ENCODE measurements at regions not wholly inside any gene's neighbourhood (a gene's known extent, or its start where the extent isn't known, plus 50 kb on each side); places are given as distances from the start of the nearest gene placed in this dataset.

DNA sequence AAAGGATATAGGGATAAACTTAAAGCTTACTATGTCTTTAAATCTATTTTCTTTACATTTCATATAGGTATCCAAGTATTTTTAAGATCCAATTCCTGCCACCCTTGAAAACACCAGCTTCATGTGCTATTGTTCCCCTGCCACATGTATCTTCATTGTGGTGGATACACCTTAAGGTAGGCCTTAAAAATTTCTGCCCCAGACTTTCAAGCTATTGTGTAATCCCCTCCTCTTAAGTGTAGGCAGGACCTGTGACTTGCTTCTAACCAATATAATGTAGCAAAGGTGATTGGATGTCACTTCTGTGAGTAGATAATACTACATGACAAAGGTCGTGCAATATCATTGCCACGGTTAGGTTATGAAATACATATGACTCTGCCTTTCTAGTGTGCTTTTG, 119.5 kb downstream of the RAD51AP2 start:
- TF ChIP-seq CHD2 (IDR thresholded peaks at IDR 0.05; ENCODE audit: borderline replicate concordance, low read depth, low read length) = no peak
- TF ChIP-seq SIX5 (IDR thresholded peaks at IDR 0.05; ENCODE audit: low read depth, low read length, severe bottlenecking) = no peak
- TF ChIP-seq, protein P1, sequence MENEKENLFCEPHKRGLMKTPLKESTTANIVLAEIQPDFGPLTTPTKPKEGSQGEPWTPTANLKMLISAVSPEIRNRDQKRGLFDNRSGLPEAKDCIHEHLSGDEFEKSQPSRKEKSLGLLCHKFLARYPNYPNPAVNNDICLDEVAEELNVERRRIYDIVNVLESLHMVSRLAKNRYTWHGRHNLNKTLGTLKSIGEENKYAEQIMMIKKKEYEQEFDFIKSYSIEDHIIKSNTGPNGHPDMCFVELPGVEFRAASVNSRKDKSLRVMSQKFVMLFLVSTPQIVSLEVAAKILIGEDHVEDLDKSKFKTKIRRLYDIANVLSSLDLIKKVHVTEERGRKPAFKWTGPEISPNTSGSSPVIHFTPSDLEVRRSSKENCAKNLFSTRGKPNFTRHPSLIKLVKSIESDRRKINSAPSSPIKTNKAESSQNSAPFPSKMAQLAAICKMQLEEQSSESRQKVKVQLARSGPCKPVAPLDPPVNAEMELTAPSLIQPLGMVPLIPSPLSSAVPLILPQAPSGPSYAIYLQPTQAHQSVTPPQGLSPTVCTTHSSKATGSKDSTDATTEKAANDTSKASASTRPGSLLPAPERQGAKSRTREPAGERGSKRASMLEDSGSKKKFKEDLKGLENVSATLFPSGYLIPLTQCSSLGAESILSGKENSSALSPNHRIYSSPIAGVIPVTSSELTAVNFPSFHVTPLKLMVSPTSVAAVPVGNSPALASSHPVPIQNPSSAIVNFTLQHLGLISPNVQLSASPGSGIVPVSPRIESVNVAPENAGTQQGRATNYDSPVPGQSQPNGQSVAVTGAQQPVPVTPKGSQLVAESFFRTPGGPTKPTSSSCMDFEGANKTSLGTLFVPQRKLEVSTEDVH (IDR thresholded peaks at IDR 0.05; ENCODE audit: low read depth, partially characterized antibody) = no peak
- no peak for TF ChIP-seq RAD21 (IDR thresholded peaks at IDR 0.05; ENCODE audit: insufficient read depth, low read depth, low read length)
- TF ChIP-seq EZH2 (IDR thresholded peaks at IDR 0.05; ENCODE audit: borderline replicate concordance, control insufficient read depth, low read depth, low read length) = no peak
- TF ChIP-seq HCFC1 (IDR thresholded peaks at IDR 0.05; ENCODE audit: low read length) = no peak
- TF ChIP-seq POLR2AphosphoS5 (IDR thresholded peaks at IDR 0.05; ENCODE audit: low read length) = no peak
- no peak for TF ChIP-seq STAT1 (conservative IDR thresholded peaks at IDR 0.05)
- no peak for TF ChIP-seq HDAC2 (IDR thresholded peaks at IDR 0.05)
- TF ChIP-seq CBFB (IDR thresholded peaks at IDR 0.05; ENCODE audit: low read depth) = no peak
- TF ChIP-seq NR2C2 (IDR thresholded peaks at IDR 0.05; ENCODE audit: borderline replicate concordance, control insufficient read depth, insufficient read length, low read depth) = no peak
- no peak for TF ChIP-seq POLR2A (IDR thresholded peaks at IDR 0.05; ENCODE audit: low read depth, low read length)
- no peak for TF ChIP-seq CHD1 (IDR thresholded peaks at IDR 0.05; ENCODE audit: low read depth, low read length)
- TF ChIP-seq MAX (IDR thresholded peaks at IDR 0.05; ENCODE audit: low read depth, low read length) = no peak
